NCI-H524 (cell line): ENCODE measurements at regions not wholly inside any gene's neighbourhood (a gene's known extent, or its start where the extent isn't known, plus 50 kb on each side); places are given as distances from the start of the nearest gene placed in this dataset.

Experiments
- DNase-seq, 2 experiments: peaks; one replicate each; lab custom pipeline; 2025; lab: John Stamatoyannopoulos, UW

- no peak for DNase-seq
Measured at GRCh38 chr11:95387325-95387724, 156.3 kb upstream of the SESN3 start.

- no peak for DNase-seq
Measured at GRCh38 chr11:95385577-95385976, 154.6 kb upstream of the SESN3 start.

- DNase-seq: no peak
Measured at GRCh38 chr11:95379479-95379878, 148.5 kb upstream of the SESN3 start.

- no peak for DNase-seq
Measured at GRCh38 chr11:95378789-95379188, 147.8 kb upstream of the SESN3 start.

GRCh38 chr11:95378111-95378510, 147.1 kb upstream of the SESN3 start:
- DNase-seq: no peak

- no peak for DNase-seq
Measured at GRCh38 chr11:95375886-95376285, 144.9 kb upstream of the SESN3 start.

DNA sequence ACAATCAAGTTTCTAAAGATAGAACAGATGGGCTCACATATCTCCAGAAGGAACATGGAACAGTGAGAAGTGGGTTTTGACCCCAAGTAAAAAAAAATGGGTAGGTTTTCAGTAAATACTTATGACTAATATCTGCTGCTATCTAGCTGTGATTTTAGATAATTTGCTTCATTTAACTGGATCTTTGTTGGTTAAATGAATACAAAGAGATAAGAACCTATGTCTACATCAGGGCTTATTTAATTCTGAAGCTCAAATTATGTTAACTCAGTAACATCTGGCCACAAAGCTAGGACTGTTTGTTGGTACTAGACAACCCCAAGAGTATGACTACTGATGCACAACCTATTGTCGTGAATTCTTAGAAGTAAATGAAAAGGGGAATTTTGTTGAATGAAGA, 144.4 kb upstream of the SESN3 start:
- no peak for DNase-seq

- no peak for DNase-seq
Measured at GRCh38 chr11:95374105-95374504, 143.1 kb upstream of the SESN3 start.

DNA sequence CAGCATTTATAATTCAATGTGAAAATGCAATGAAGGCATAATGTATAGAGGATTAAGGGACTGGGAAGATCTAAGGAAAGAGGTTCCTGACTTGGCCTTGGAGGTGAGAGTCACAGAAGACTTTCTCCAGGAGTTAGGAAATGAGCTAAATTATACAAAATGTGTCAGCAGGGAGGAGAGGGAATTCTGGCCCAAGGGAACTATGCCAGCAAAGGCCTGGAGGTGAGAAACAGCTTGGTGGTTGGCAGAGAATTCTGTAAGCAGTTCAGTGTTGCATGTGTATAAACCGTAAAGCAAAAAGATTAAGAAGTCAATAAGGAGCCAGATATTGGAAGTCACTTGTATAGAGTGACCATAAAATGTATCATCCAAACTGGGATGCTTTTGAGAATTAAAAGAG, 142.2 kb upstream of the SESN3 start:
- DNase-seq: no peak

- DNase-seq: no peak
Measured at GRCh38 chr11:95372097-95372656, 141.2 kb upstream of the SESN3 start.

DNA sequence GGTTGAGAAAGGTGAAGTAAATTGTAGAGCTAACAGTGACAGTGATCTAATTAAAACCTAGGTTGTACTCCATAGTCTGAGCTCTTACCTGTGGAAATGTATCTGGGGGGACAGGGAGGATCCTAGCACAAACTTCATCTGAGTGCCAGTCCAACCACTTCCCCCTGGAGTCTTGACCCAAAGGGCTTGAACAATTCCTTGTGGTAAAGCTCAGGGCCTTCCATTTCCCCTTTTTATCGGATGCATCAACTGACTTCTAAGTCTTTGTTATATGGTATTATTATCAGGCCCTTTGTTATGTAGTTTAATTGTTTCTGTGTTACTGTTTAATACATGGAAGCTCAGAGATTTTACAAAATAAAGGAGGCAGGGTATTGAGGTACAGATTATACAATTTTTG, 140.2 kb upstream of the SESN3 start:
- DNase-seq: no peak

- DNase-seq: no peak
Measured at GRCh38 chr11:95367726-95368125, 136.7 kb upstream of the SESN3 start.

GRCh38 chr11:95365348-95365747, 134.3 kb upstream of the SESN3 start:
- no peak for DNase-seq

- DNase-seq: no peak
Measured at GRCh38 chr11:95364324-95365295, 133.6 kb upstream of the SESN3 start.

GRCh38 chr11:95363708-95364107, 132.7 kb upstream of the SESN3 start:
- peak; percentile 52 to 84 for DNase-seq

DNA sequence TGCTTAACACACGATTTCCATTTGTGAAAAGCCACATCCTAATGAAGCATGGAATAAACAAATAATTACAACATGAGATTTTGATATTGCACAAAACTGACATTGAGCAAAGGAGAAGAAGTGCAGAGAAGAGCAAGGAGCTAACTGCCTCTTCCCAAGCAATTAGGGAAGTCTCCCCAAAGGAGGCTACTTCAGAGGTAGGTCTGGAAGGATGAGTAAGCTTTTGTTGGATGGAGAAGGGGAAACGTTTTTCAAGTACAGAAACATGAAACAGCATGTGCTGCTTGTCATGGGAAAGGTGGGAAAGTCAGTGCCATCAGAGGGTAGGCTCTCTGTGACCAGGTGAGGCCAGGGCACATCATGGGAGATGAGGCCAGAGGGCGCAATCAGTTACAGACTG, 132.2 kb upstream of the SESN3 start:
- DNase-seq: no peak

DNA sequence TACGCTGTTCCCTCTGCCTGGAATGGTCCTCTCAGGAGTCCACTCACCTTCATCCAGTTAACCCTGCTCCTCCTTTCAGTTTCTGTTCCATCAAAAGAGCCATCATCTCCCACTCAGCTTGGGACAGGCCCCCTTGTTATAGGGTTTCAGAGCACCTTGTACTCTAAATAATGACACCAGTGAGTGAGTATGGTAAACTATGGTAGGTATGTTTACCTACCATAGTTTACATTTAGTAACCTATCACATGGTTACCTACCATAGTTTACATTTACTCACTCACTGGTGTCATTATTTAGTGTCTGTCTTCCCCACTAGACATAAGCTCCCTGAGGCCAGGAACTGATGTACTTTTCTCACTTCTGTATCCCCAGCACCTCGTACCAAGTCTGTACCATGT, 130.2 kb upstream of the SESN3 start:
- no peak for DNase-seq

DNA sequence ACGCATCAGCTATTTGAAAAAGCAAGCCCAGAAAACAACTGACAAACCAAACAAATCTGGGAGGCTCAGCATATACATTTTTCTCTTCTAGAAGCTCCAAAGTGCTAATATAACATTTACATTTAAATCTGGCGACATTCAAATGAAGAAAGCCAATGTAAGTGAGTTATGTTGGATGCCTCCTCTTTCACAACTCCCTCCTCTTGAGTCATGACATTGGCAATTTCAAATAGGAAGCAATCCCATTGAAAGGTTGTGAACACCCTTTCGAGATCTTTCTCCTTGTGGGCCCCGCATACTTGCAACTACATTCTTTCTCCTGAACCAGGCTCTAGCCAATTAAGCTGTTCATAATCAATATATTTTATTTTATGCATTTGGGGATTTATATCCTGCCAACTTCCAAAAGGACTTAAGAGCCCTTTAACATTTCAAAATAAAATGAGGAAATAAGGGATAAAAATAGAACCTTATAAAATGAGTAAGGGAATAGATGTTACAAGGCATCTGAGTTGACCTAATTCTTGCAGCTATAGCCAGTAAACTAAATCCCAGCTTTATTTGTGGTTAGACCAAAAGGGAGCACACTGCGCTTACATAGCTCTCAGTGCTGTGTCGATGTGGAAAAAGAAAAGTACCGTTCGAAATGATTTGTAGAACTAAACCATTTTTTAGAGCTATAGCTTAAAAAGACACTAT, 129.5 kb upstream of the SESN3 start:
- no peak for DNase-seq

- DNase-seq: no peak
Measured at GRCh38 chr11:95359756-95360155, 128.8 kb upstream of the SESN3 start.

DNA sequence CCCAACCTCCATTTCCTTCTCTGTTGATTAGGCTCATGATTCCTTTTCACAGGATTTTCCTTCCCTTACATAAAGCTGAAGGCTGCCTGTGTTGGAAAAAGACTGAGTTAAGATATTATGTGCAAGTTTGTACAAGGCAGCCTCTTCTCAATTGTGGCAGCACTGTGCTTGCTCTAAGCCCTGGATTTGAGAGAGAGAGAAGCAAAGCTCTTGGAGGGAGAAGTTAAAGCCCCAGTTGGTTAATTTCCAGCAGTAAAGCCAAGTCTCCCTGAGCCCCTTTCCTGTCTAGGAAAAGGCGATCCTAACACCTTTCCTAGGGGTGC, 128.3 kb upstream of the SESN3 start:
- no peak for DNase-seq

DNA sequence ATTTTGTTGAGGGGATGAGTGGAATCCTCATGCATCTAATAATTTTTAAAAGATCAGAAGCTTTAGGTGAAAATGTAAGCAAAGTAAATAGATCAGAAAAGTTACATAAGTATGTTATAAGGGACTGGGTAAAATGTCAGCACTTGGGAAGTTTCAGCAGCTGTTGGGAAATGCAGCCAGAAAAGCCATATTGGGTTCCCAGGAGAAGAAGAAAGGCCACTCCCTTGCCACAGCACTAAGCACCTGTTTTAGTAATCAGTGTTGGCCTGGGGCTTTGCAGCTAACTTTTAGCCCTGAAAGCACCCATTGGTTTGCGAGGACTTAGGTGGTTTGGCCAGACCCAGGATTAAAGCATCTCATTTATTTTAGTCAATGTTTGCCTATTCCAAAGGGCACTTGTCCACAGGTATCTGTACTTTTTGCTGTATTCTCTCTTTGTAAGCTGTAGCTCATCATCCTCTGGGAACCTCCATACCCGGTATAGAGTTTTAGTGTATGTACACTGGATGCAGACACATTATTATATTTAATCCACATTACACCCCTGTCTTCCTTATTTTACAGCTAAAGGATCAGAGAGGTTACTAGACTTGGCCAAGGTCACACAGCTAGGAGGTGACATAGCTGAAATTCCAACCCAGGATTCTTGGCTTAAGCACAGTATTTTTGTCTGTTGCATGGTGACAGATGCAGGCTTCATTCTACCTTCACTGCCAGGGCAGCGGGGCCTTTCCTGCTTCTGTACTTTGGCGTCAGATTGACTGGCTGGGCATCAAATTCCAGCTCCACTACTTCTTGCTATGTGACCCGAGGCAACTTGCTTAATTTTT, 127.7 kb upstream of the SESN3 start:
- peak in 1 of 2 experiments; percentile 7 for DNase-seq

DNA sequence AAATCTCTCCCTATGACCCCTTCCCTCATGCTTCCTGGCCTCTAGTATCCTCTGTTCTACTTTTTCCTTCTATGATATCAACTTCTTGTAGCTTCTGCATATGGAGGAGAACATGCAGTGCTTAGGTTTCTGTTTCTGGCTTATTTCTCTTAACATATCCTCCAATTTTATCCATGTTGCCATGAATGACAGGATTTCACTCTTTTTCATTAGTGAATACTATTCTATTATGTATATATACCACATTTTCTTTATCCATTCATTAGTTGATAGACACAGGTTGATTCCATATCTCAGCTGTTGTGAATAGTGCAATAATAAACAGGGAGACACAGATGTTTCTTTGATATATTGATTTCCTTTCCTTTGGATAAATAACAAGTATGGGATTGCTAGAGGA, 123.3 kb upstream of the SESN3 start:
- no peak for DNase-seq
